ENCODE measurements at regions not wholly inside any gene's neighbourhood (a gene's known extent, or its start where the extent isn't known, plus 50 kb on each side); places are given as distances from the start of the nearest gene placed in this dataset.

- TF ChIP-seq CTCF (IDR thresholded peaks at IDR 0.05) (no peak), POLR2A (IDR thresholded peaks at IDR 0.05) (no peak)
Observed at GRCh38 chr2:163086940-163087339, 248.4 kb upstream of the KCNH7 start.

All from esophagus squamous epithelium (tissue), 4 donors.